WTC11 (cell line): ENCODE measurements at regions not wholly inside any gene's neighbourhood (a gene's known extent, or its start where the extent isn't known, plus 50 kb on each side); places are given as distances from the start of the nearest gene placed in this dataset.

Source experiments
- ATAC-seq: fragments of 200-7000 bp; cut with Tn5 transposase; 2 replicates; pipeline ENCODE4 v1.10.0; 2021; ENCODE audit warnings: mild to moderate bottlenecking, moderate library complexity
- CTCF ChIA-PET: fragments of 300-600 bp; sonication (Branson Sonifier 250); formaldehyde crosslinking; loops from one replicate; lab custom pipeline; 2021; ENCODE audit warnings: antibody characterized with exemption; lab: Charles Lee
- POLR2A ChIA-PET: fragments of 350-600 bp; sonication (Branson Sonifier 250); formaldehyde crosslinking; loops from one replicate; lab custom pipeline; 2021; ENCODE audit warnings: antibody characterized with exemption; lab: Charles Lee
- DNase-seq: peaks from one replicate; pipeline ENCODE4 v3.0.0; 2021; ENCODE audit warnings: low spot score
- H3K27ac Mint-ChIP-seq: 2 replicates; pipeline ENCODE4 v1.8.0; 2021; ENCODE audit warnings: mixed read lengths
- H3K27me3 Mint-ChIP-seq: 2 replicates; pipeline ENCODE4 v1.8.0; 2021; ENCODE audit warnings: low read depth, mild to moderate bottlenecking, moderate library complexity, mixed read lengths
- H3K36me3 Mint-ChIP-seq: 2 replicates; pipeline ENCODE4 v1.8.0; 2021; ENCODE audit warnings: mixed read lengths
- H3K4me1 Mint-ChIP-seq: 2 replicates; pipeline ENCODE4 v1.8.0; 2022; ENCODE audit warnings: mixed read lengths
- H3K4me3 Mint-ChIP-seq: 2 replicates; pipeline ENCODE4 v1.8.0; 2021; ENCODE audit warnings: mild to moderate bottlenecking, moderate library complexity, mixed read lengths
- H3K9me3 Mint-ChIP-seq: 2 replicates; pipeline ENCODE4 v1.8.0; 2021; ENCODE audit warnings: mixed read lengths
- CBFB ChIP-seq: sonication (generic); formaldehyde crosslinking; IDR thresholded peaks from 2 replicates; pipeline ENCODE4 v1.8.1; 2022; ENCODE audit warnings: mild to moderate bottlenecking, low read depth, missing genetic modification reagents
- CREB1 ChIP-seq: sonication (generic); formaldehyde crosslinking; IDR thresholded peaks from 2 replicates; pipeline ENCODE4 v1.8.0; 2023; ENCODE audit warnings: mild to moderate bottlenecking, missing genetic modification reagents
- CREM ChIP-seq: sonication (generic); formaldehyde crosslinking; IDR thresholded peaks from 2 replicates; pipeline ENCODE4 v1.8.1; 2022; ENCODE audit warnings: mild to moderate bottlenecking, missing genetic modification reagents, moderate library complexity
- ELF4 ChIP-seq: sonication (generic); formaldehyde crosslinking; IDR thresholded peaks from 2 replicates; pipeline ENCODE4 v1.8.1; 2022; ENCODE audit warnings: low read depth, mild to moderate bottlenecking, moderate library complexity, missing genetic modification reagents
- FOXJ3 ChIP-seq: sonication (generic); formaldehyde crosslinking; IDR thresholded peaks from 2 replicates; pipeline ENCODE4 v1.9.0; 2021; ENCODE audit warnings: missing genetic modification reagents, mild to moderate bottlenecking, borderline replicate concordance
- FOXP1 ChIP-seq: sonication (generic); formaldehyde crosslinking; IDR thresholded peaks from 2 replicates; pipeline ENCODE4 v1.8.0; 2022; ENCODE audit warnings: missing genetic modification reagents, mild to moderate bottlenecking, moderate library complexity, borderline replicate concordance
- FOXP4 ChIP-seq: sonication (generic); formaldehyde crosslinking; IDR thresholded peaks from 2 replicates; pipeline ENCODE4 v1.8.0; 2022; ENCODE audit warnings: mild to moderate bottlenecking, missing genetic modification reagents
- GABPB1 ChIP-seq: sonication (generic); formaldehyde crosslinking; IDR thresholded peaks from 2 replicates; pipeline ENCODE4 v1.8.1; 2023; ENCODE audit warnings: mild to moderate bottlenecking, missing genetic modification reagents
- HMGA2 ChIP-seq: fragments of 250-450 bp; sonication (Bioruptor Pico); IDR thresholded peaks from 2 replicates; pipeline ENCODE4 v1.4.0; 2021; ENCODE audit warnings: mild to moderate bottlenecking, moderate library complexity
- JAZF1 ChIP-seq: fragments of 250-450 bp; sonication (Bioruptor Pico); IDR thresholded peaks from 2 replicates; pipeline ENCODE4 v1.9.0; 2021; ENCODE audit warnings: moderate library complexity, mild to moderate bottlenecking, inconsistent platforms
- MAX ChIP-seq: sonication (generic); formaldehyde crosslinking; IDR thresholded peaks from 2 replicates; pipeline ENCODE4 v1.8.0; 2022; ENCODE audit warnings: mild to moderate bottlenecking, missing genetic modification reagents
- MXD4 ChIP-seq: fragments of 250-450 bp; sonication (Bioruptor Pico); IDR thresholded peaks from 2 replicates; pipeline ENCODE4 v1.8.0; 2021; ENCODE audit warnings: mild to moderate bottlenecking, moderate library complexity, borderline replicate concordance
- MYBL2 ChIP-seq: sonication (generic); formaldehyde crosslinking; IDR thresholded peaks from 2 replicates; pipeline ENCODE4 v1.8.1; 2023; ENCODE audit warnings: mild to moderate bottlenecking, moderate library complexity, missing genetic modification reagents
- STAT6 ChIP-seq: sonication (generic); formaldehyde crosslinking; conservative IDR thresholded peaks from 2 replicates; pipeline ENCODE4 v1.8.1; 2023; ENCODE audit warnings: mild to moderate bottlenecking, low read depth, missing genetic modification reagents, moderate library complexity
- ZNF416 ChIP-seq: fragments of 250-450 bp; sonication (Bioruptor Pico); IDR thresholded peaks from 2 replicates; pipeline ENCODE4 v1.9.0; 2021; ENCODE audit warnings: mild to moderate bottlenecking, inconsistent platforms
- ZNF512 ChIP-seq: sonication (generic); formaldehyde crosslinking; IDR thresholded peaks from 2 replicates; pipeline ENCODE4 v1.8.1; 2022; ENCODE audit warnings: missing genetic modification reagents, borderline replicate concordance
- ZNF532 ChIP-seq: fragments of 250-450 bp; sonication (Bioruptor Pico); IDR thresholded peaks from 2 replicates; pipeline ENCODE4 v1.9.0; 2021; ENCODE audit warnings: mild to moderate bottlenecking, borderline replicate concordance

- Mint-ChIP-seq H3K4me3 (no peak overlapping the region), H3K36me3 (no peaks in the 10 kb centered on the region), H3K9me3 (peaks cover 4% of the 10 kb centered on the region; the same call in 1 of the 2 replicates), H3K27me3 (no peaks in the 10 kb centered on the region; the same call in 1 of the 2 replicates), H3K4me1 (no peaks in the 10 kb centered on the region), H3K27ac (no peak overlapping the region)
- TF ChIP-seq CREB1 (CRISPR knock-in tag): no peak
- no peak for TF ChIP-seq ELF4 (CRISPR knock-in tag)
- no peak for TF ChIP-seq CBFB (CRISPR knock-in tag)
- ATAC-seq: no peak
- ChIA-PET CTCF (interaction anchor here (1.5 kb wide), 1 partner anchor 87 kb away, joined by 4 read pairs; no protein-coding TSS in a partner anchor), POLR2A (no interaction called here)
- DNase-seq: no peak
These were observed 51.7 kb upstream of the COL8A1 start for GRCh38 chr3:99586701-99587100.

- Mint-ChIP-seq H3K4me1 (no peaks in the 10 kb centered on the region), H3K9me3 (peaks cover 3% of the 10 kb centered on the region), H3K27ac (no peak overlapping the region), H3K36me3 (no peaks in the 10 kb centered on the region), H3K27me3 (no peaks in the 10 kb centered on the region), H3K4me3 (no peak overlapping the region)
- POLR2A ChIA-PET: no interaction called here
- no peak for DNase-seq
- no peak for ATAC-seq
- TF ChIP-seq MAX (CRISPR knock-in tag) (no peak), MYBL2 (CRISPR knock-in tag) (no peak), FOXP4 (no peak), ZNF512 (CRISPR knock-in tag) (no peak), CREM (CRISPR knock-in tag) (no peak), ZNF416 (no peak), ZNF532 (CRISPR knock-in tag) (no peak), FOXJ3 (no peak), MXD4 (no peak), JAZF1 (CRISPR knock-in tag) (no peak), STAT6 (CRISPR knock-in tag) (no peak), HMGA2 (CRISPR knock-in tag) (no peak), GABPB1 (CRISPR knock-in tag) (no peak), FOXP1 (CRISPR knock-in tag) (no peak)
- CTCF ChIA-PET: interaction anchor here (1.1 kb wide), 1 partner anchor 10 kb away, joined by 5 read pairs; no protein-coding TSS in a partner anchor
These were observed 58.4 kb upstream of the COL8A1 start for GRCh38 chr3:99579965-99580364.
